GM18861 (cell line): ENCODE measurements at regions not wholly inside any gene's neighbourhood (a gene's known extent, or its start where the extent isn't known, plus 50 kb on each side); places are given as distances from the start of the nearest gene placed in this dataset.
"Not testable (repeated sequence)": the region's sequence is repeated elsewhere in the genome, so short reads cannot be mapped to it uniquely, and the experiment has no call there.

Experiments used
- ATAC-seq: cut with Tn5 transposase; IDR thresholded peaks from one replicate; pipeline ENCODE4 v1.9.1; 2021; ENCODE audit not compliant: unreplicated experiment

DNA sequence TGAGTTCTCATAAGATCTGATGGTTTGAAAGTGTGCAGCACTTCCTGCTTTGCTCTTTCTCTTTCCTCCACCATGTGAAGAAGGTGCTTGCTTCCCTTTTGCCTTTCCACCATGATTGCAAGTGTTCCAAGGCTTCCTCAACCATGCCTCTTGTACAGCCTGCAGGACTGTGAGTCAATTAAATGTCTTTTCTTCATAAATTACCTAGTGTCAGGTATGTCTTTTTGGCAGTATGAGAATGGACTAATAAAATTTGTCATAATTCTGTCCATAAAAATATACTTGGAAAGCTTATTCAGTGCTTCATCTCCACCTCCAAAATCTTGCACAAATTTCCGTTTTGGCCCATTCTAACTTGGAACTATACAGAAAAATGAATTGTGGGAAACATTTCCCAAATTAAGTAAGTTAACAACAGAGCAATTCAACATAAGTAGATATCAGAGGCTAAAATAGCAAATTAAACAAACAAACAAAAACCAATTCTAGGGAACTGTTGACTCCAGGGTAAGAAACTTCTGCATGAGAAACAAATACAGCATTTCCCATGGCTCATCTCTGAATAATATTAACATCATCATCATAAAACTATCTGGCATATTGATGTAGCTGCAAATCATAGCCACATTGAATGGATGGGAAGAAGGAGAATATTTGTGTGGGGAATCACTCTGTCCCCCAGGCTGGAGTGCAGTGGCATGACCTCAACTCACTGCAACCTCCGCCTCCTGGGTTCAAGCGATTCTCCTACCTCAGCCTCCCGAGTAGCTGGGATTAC is 459.5 kb upstream of the FAR2 start:
- ATAC-seq = no peak

DNA sequence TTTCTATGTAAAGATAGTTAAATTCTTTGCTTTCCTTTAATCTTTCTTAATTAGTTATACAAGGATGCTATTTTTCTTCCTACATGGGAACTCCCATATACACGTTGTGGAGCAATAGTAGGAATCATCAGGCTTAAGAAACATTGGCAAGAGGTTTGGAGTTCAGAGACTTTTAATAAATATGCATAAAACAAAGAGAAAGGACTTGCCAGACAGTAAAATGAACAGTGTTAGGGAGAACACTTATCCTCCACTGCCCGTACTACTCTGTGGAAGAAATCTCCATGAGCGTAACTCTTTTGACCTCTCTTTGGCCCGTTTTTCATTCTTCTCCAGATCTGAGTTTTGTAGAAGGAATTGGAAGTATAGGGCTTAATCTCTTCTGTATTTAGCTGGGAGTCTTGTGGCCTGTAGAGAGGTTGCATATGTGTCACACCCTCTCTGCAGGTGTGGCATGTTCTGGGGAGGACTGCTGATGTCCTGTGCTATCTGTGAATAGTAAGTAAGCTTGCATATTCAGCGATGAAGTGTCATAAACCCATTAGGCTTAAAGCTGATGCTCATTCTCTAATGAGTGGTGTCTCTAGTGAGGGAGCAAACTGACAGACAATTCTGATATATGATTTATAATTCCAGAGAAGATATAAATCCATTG is 455.4 kb upstream of the FAR2 start:
- no peak for ATAC-seq

DNA sequence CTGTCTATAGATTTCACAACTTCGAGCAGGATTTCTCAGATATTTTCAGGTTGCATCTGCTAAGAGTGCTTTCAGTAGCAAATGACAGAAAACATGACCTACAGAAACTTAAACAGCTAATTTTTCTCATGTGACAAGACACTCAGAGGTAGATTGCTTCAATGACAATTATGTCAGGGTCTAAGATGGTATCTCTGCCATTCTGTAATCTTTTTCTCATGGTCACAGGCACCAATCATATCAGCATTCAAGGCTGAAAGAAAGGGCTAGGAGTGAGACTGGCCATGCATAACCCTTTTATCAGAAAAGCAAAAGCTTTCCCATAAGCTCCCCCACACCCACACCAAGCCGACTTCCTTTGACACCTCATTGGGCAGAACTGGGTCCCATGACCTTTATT is 450.5 kb upstream of the FAR2 start:
- ATAC-seq = no peak

DNA sequence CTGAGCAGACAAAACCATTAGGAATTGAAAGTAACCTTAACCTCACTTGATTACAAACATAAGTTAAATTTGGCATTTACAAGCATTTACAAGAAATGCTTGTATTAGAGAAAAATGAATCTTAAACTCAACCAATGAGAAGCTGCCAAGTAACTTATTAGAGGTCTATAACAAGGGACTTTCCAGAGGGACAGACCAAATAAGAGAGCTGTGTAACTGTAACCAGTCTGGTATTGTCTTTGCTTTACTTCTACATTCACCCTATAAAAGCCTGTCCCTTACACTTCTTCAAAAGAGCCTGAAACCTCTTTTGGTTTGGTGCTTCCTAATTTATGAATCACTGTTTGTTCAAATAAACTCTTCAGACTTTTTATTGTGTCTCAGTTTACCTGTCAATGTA is 450.0 kb upstream of the FAR2 start:
- ATAC-seq = no peak

DNA sequence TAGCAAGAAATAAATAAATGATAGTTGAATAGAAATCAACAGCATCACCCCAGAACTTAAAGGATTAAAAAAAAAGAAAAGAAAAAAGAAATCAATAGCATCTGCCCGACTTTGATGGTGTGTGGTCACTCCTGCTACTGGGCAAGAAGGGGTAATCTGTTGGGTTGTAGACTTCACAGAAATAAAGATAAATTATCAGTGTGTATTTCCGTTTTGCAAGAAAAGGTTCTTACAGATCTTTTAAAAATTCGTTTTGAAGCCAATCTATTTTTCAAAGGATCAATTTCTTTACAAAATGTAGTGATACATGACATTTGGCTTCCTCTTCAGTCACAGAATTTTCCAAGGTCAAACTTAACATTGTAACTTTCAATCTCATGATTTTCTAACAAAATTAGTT is 448.9 kb upstream of the FAR2 start:
- ATAC-seq = no peak

DNA sequence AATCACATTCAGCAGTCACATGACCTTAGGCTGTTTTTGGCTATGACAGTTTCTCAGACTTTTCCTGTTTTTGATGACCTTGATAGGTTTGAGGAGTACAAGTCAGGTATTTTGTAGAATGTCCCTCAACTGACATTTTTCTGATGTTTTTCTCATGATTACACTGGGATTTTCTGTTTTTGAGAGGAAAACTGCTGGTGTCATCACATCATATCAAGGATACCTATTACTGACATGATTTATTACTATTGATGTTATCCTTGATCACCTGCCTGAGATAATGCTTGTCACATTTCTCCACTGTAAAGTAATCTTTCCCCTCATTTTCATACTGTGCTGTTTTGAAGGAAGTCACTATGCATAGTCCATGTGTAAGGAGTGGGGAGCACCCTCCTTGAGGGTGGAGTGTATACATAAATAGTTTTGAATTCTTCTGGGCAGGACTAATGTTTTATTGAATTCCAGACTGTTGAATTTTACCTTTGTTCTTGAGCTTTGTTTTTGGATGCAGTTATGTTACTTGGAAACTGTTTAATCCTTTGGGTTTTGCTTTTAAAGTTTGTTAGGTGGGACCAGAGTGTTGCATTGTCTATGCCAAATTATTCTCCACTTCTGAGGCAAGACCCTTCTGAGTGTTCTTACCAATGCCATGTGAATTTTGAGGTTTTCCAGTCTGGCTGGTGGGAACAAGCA is 444.5 kb upstream of the FAR2 start:
- no peak for ATAC-seq

DNA sequence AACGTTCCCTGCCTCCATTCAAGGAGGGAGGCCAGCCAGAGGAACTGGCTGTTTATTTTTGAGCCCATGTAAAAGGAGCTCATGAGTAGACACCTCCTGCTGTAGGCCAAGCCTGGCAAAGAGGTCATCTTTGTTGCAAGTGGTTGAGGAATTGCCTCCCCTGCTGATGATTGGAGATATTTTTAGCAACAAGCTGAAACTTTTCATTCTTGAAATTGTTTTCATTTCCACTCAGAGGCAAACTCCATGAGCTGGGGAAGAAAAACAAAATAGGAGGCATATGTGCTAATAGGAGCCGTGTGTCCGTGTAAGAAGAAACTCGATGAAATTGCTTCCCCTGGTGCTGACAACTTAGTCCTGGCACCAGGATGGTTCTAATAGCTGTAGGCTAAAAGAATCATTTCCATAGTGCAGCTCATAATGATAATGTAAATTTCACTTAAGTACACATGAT is 440.1 kb upstream of the FAR2 start:
- ATAC-seq = no peak

DNA sequence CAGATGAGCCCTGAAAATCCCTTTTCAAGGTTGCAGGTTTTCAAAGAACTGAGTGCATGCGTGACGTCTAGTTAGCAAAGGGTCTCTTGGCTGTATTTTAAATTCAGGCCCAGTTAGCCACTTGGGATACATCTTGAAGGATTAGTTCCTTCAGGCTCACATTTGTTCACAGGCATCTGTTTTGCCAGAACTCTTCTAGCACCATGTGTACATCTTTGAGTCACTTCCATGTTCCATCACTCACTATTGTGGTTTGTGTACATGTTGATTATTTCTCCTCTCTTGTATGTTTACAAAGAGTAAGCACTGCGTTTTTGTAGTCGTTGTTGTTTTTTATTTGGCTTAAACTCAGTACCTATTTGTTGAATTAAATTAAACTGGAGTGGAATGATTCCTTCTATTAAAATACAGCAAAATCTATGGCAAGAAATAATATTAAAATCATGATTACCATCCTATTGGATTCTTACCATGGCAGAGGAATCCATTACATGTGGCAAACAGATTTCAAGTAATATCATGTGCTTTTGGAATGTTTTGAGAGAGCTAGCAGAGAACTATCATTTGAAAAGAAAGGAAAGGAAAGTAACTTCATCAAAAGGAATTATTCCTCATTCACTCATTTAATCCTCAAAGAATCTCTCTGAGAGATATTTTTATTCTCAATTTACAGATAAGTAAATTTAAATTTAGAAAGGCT is 438.9 kb upstream of the FAR2 start:
- no peak for ATAC-seq

DNA sequence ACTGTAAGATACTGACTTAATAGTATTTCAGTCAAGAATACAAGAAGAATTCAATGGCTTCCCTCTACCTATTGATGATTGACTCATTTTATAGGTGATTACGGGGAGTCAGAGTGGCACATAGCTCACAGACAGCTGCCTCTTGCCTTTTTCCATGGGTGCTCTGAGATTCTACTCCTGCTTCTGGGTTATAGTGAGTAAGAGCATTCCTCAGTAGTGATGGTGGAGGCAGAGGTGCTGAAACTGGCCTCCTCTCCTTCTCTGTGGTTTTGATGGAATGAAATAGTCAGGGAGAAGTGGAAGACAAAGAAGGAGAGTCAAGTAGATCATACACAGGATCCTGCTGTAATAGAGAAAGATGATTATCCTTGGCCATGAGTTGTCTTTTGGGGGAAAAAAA is 438.2 kb upstream of the FAR2 start:
- ATAC-seq = no peak

DNA sequence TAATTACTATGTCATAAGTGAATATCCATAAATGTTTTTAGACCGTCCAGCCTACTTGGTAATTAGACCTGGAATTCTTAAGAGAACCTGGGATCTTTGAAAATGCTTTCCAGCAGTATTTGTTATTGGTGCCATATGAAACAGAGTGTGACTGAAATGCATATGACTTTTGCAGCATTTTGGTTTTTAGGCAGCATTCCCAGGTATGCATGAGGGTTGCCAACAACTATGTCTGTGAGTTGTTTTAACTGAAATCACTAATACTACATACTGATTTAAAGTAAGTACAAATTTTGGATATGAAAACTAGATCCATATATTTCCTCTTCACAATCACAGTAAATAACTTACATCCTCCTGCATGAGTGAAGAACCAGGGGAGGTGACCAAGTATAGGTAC is 437.7 kb upstream of the FAR2 start:
- ATAC-seq = no peak

DNA sequence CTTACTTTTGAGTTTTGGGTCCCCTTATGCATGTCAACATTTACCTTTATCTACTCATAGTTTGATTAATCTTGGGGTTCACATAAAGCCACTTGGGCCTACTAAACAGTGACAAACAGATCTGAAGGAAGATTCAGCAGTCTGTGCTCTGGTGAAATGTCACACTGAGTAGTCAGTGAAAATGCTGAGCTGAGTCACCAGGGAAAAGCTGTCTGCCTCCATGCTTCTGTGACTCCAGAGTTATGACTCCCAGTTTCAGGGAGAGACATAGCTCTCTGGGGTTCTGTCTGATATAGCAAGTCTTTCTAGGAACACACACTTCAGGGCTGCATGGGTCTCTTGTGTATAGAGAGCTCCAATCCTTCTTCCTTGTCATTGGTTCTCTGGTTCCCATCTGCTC is 406.3 kb upstream of the FAR2 start:
- no peak for ATAC-seq

DNA sequence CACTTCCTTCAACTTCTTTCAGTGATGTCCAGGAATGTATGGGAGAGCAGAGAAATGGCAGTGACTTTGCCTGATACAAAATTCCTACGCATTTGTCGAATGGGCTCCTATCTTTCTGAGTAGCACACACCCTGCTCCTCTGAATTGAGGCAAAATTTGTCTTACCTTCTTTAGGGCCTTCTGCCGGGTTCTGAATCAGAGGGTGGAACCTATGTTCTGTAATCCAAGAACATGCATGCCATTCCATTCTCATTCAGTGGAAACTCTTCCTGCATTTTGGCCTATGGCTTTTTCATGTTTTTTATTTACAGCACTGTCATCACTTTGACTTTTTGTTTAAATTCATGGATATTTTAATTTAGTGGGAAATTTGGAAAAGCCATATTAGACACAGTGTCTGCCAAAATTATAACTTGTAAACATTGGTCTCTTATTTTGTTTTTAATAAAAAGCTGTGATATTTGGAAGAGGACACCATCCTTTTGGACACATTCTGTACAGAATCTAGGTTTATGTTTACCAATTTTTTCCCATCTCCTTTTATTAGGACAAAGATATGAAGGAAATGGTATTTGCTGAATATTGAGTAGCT is 402.2 kb upstream of the FAR2 start:
- ATAC-seq = no peak

DNA sequence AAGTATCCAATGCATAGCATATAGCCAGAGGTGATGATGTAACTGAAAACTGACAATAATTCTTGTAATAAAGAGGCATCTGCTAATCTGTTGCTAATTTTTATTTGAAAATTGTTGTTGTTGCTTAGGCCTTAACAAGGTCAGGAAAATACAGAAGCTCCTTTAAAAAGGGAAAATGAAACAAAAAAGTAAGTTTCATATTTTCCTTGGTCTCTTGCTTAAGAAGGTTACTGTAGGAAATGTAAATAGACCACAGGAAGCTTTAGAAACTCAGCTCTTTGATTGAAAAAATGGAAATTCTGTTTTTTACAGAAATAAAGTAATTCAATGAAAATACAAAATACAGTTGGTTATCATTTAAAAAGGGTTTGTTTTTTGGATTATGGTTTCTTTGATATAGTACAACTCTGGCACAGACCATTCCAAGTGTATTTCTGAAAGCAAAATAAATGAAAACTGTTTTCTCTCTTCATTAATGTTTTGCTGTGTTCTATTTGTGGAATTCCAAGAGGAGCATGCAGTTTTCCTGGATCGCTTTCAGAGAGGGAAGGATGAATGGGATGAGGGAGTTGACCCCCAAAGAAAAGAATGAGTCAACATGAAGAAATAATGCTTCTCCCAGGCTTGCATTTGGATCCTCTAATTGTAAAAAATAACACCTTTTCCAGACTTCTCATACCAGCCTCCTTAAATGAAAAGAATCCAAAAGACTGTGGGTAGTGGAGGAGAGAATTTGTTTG is 398.0 kb upstream of the FAR2 start:
- ATAC-seq = no peak

DNA sequence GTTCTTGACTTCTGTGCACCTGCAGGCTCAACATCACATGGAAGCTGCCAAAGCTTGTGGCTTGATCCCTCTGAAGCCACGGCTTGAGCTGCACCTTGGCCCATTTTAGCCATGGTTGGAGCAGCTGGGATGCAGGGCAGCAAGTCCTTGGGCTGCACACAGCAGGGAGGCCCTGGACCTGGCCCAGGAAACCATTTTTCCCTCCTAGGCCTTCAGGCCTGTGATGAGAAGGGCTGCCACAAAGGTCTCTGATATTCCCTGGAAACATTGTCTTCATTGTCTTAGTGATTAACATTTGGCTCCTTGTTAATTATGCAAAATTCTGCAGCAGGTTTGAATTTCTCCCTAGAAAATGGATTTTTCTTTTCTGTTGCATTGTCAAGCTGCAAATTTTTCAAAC is 394.1 kb upstream of the FAR2 start:
- no peak for ATAC-seq

DNA sequence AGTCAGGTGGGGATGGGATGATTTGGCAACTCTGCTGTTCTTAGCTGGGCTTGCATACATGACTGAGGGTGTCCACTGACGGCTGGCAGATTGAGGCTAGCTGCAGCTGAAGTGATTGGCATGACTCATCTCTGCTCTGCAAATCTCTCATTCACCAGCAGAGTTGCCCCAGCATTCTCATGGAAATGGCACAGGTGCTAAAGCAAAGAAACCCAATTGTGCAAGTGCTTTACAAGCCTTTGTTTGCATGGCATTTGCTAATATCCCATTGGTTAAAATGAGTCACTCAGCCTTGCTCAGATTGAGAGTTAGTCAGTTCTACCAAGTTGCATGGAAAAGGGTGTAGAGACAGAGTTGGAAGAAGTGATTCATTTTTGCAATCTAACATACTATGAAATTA is 389.7 kb upstream of the FAR2 start:
- no peak for ATAC-seq

DNA sequence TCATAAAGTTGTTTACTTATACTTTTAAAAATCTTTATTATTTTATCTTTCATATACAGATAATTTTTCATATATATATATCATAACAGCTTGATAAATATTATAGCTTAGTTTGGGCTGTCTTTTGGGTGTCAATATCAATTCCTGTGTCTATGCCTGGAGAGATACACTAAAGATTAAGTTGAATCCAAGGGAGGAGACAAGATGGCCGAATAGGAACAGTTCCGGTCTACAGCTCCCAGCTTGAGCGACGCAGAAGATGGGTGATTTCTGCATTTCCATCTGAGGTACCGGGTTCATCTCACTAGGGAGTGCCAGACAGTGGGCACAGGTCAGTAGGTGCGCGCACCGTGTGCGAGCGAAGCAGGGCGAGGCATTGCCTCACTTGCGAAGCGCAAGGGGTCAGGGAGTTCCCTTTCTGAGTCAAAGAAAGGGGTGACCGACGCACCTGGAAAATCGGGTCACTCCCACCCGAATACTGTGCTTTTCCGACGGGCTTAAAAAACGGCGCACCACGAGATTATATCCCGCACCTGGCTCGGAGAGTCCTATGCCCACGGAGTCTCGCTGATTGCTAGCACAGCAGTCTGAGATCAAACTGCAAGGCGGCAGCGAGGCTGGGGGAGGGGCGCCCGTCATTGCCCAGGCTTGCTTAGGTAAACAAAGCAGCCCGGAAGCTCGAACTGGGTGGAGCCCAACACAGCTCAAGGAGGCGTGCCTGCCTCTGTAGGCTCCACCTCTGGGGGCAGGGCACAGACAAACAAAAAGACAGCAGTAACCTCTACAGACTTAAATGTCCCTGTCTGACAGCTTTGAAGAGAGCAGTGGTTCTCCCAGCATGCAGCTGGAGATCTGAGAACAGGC is 388.8 kb upstream of the FAR2 start:
- ATAC-seq = not testable (repeated sequence)

DNA sequence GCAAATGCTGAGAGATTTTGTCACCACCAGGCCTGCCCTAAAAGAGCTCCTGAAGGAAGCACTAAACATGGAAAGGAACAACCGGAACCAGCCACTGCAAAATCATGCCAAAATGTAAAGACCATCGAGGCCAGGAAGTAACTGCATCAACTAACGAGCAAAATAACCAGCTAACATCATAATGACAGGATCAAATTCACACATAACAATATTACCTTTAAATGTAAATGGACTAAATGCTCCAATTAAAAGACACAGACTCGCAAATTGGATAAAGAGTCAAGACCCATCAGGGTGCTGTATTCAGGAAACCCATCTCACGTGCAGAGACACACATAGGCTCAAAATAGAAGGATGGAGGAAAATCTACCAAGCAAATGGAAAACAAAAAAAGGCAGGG is 387.2 kb upstream of the FAR2 start:
- ATAC-seq = not testable (repeated sequence)

DNA sequence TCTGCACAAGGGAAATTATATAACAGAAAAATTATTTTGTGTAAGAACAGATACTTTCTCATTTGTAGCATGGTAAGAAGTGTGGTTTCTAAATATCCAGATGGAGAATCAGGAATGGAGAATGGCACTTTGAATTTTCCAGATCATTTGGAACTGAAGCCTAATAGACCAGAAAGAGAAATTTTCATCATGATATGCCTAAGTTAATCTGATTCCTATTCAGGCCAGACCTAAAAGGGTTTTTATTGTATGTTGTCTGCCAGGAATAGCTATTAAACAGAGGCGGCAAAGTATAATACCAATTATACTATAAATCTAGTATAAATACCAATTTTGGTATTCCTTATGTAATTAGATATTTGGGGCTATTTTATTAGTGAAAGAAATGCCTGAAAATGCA is 382.7 kb upstream of the FAR2 start:
- ATAC-seq = no peak

DNA sequence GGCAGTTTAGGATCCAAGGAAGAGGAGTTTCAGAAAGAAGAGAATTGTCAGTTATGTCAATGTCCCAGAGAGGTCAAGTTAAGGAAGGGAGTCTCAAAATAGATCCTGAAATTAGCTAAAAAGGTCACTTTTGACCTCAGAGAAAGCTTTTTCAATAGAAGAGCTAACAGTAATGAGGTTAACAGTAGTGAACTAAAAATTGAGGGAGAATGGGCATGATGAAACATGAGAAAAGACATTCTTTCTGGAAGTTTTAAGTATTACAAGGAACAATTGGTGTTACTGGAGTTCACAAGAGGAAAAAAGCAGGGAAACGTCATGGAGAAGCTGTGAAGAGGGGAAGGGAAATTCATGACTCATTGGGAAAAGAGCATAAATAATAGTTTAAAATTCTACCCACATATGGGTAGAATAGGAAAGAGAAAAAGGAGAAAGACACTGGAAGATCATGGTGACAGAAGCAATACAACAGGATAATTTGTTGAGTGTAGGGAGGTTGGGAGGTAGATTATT is 381.2 kb upstream of the FAR2 start:
- ATAC-seq = no peak
